ENCODE measurements at regions not wholly inside any gene's neighbourhood (a gene's known extent, or its start where the extent isn't known, plus 50 kb on each side); places are given as distances from the start of the nearest gene placed in this dataset.

GRCh38 chr6:140789466-140789865 lies 1343.3 kb upstream of the GJE1 start:
- TF ChIP-seq CTCF (IDR thresholded peaks at IDR 0.05; ENCODE audit: poor library complexity) (no peak), EZH2phosphoT487 (IDR thresholded peaks at IDR 0.05; ENCODE audit: low read depth, severe bottlenecking, unreplicated experiment) (no peak), EZH2 (IDR thresholded peaks at IDR 0.05; ENCODE audit: borderline replicate concordance) (no peak)

Measured in hepatocyte (in vitro differentiated cells).